PC-9 (cell line): ENCODE measurements at regions not wholly inside any gene's neighbourhood (a gene's known extent, or its start where the extent isn't known, plus 50 kb on each side); places are given as distances from the start of the nearest gene placed in this dataset.
A peak's percentile ranks its signal among the peaks of the same experiment; 100 is the strongest.

Experiments
- BruUV-seq: library from RNA; stranded (reverse); fragments of 400-500 nt; replicated peaks from 2 replicates; lab custom pipeline; 2021; lab: Mats Ljungman, UMichigan
- CTCF ChIA-PET: fragments of 300-600 bp; sonication (Branson Sonifier 250); formaldehyde crosslinking; loops from one replicate; lab custom pipeline; 2022; ENCODE audit warnings: antibody characterized with exemption; lab: Charles Lee
- POLR2A ChIA-PET: fragments of 300-600 bp; sonication (Branson Sonifier 250); formaldehyde crosslinking; loops from one replicate; lab custom pipeline; 2022; ENCODE audit warnings: antibody characterized with exemption; ENCODE audit not compliant: unreplicated experiment; lab: Charles Lee
- DNase-seq, 2 experiments: peaks; one replicate each; pipeline versions ENCODE4 v3.0.0 to v3.0.0-alpha.2; 2015 to 2022; ENCODE audit warnings: mixed read lengths in 1 of 2
- H2AFZ ChIP-seq: fragments of 200-600 bp; sonication (generic); 2 replicates; pipeline ENCODE4 v1.8.1; 2017; ENCODE audit warnings: antibody characterized with exemption
- H3F3A ChIP-seq: fragments of 200-600 bp; sonication (generic); 2 replicates; pipeline ENCODE4 v1.8.1; 2017; ENCODE audit warnings: antibody characterized with exemption, mild to moderate bottlenecking, low read depth; ENCODE audit not compliant: insufficient read depth
- H3K27ac ChIP-seq: fragments of 200-600 bp; sonication (generic); 2 replicates; pipeline ENCODE4 v1.6.1; 2016; ENCODE audit warnings: mixed run types
- H3K27me3 ChIP-seq: fragments of 200-600 bp; sonication (generic); 2 replicates; pipeline ENCODE4 v1.6.1; 2016; ENCODE audit warnings: low read depth, mixed run types; ENCODE audit not compliant: insufficient read depth
- H3K36me3 ChIP-seq: fragments of 200-600 bp; sonication (generic); 2 replicates; pipeline ENCODE4 v1.6.1; 2016; ENCODE audit warnings: low read depth, mixed run types
- H3K4me1 ChIP-seq: fragments of 200-600 bp; sonication (generic); replicated peaks from 2 replicates; pipeline ENCODE4 v1.6.1; 2016; ENCODE audit warnings: mixed run types; ENCODE audit not compliant: insufficient read depth
- H3K4me2 ChIP-seq: fragments of 200-600 bp; sonication (generic); 2 replicates; pipeline ENCODE4 v1.6.1; 2017; ENCODE audit warnings: mixed run types
- H3K4me3 ChIP-seq: fragments of 200-600 bp; sonication (generic); 2 replicates; pipeline ENCODE4 v1.6.1; 2016; ENCODE audit warnings: mixed run types
- H3K79me2 ChIP-seq: fragments of 200-600 bp; sonication (generic); 2 replicates; pipeline ENCODE4 v1.6.1; 2017; ENCODE audit warnings: low read depth, mixed run types
- H3K9me2 ChIP-seq: fragments of 200-600 bp; sonication (generic); 2 replicates; pipeline ENCODE4 v1.8.1; 2017; ENCODE audit warnings: mild to moderate bottlenecking; ENCODE audit not compliant: insufficient read depth
- H3K9me3 ChIP-seq: fragments of 200-600 bp; sonication (generic); 2 replicates; pipeline ENCODE4 v1.8.1; 2016; ENCODE audit warnings: low read depth; ENCODE audit not compliant: insufficient read depth
- H4K20me1 ChIP-seq: fragments of 200-600 bp; sonication (generic); 2 replicates; pipeline ENCODE4 v1.8.1; 2017; ENCODE audit not compliant: insufficient read depth
- CTCF ChIP-seq: fragments of 200-600 bp; sonication (generic); conservative IDR thresholded peaks from 2 replicates; pipeline ENCODE4 v1.6.1; 2017; ENCODE audit warnings: mixed run types, antibody characterized with exemption, mild to moderate bottlenecking, moderate library complexity
- EZH2 ChIP-seq: fragments of 200-600 bp; sonication (generic); IDR thresholded peaks from 2 replicates; pipeline ENCODE4 v1.8.0; 2017; ENCODE audit warnings: antibody characterized with exemption, low read depth
- intact Hi-C: fragments of 100-400 bp; cut with micrococcal nuclease; formaldehyde crosslinking; loops from one replicate; pipeline ENCODE4 v1.10.0; 2022; ENCODE audit not compliant: unreplicated experiment

- Histone ChIP-seq H3K27me3 (no peaks in the 10 kb centered on the region), H3F3A (peaks cover 45% of the 10 kb centered on the region), H3K4me2 (peak overlapping the region; percentile 65), H3K9me2 (no peaks in the 10 kb centered on the region), H3K36me3 (no peaks in the 10 kb centered on the region), H3K27ac (peak overlapping the region; percentile 95), H3K4me1 (peaks cover 53% of the 10 kb centered on the region), H3K9me3 (peaks cover 35% of the 10 kb centered on the region; the same call in 1 of the 2 replicates), H2AFZ (peak overlapping the region; percentile 39; the same call in 1 of the 2 replicates), H3K79me2 (no peaks in the 10 kb centered on the region), H4K20me1 (no peaks in the 10 kb centered on the region), H3K4me3 (peak overlapping the region; percentile 28; the same call in 1 of the 2 replicates)
- POLR2A ChIA-PET = interaction anchor here (0.6 kb wide), 3 partner anchors 47 to 398 kb away, joined by 3 to 5 read pairs (median 4); no protein-coding TSS in a partner anchor
- intact Hi-C loops = no loop called here
- CTCF ChIA-PET = no interaction called here
- DNase-seq = peak; percentile 25 to 98
- BruUV-seq = no TSS peak
- no peak for TF ChIP-seq EZH2
- TF ChIP-seq CTCF = no peak
Measured at GRCh38 chr3:171936191-171936841, 93.2 kb downstream of the TMEM212 start.

- ChIA-PET CTCF (no interaction called here), POLR2A (interaction anchor here (0.6 kb wide), 1 partner anchor 14 kb away, joined by 4 read pairs; no protein-coding TSS in a partner anchor)
- H2AFZ ChIP-seq = no peak overlapping the region
- intact Hi-C loops = no loop called here
- BruUV-seq = no TSS peak
- no peak overlapping the region for H3K27ac ChIP-seq
- H3K4me3 ChIP-seq = no peak overlapping the region
- no peaks in the 10 kb centered on the region for H3K27me3 ChIP-seq
- peaks cover 38% of the 10 kb centered on the region for H3K9me3 ChIP-seq
- DNase-seq = no peak
- no peak for TF ChIP-seq EZH2
- TF ChIP-seq CTCF = no peak
- peaks cover 52% of the 10 kb centered on the region for H3F3A ChIP-seq
- no peaks in the 10 kb centered on the region for H3K9me2 ChIP-seq
- H3K4me2 ChIP-seq = no peak overlapping the region
- no peaks in the 10 kb centered on the region for H3K36me3 ChIP-seq
- no peaks in the 10 kb centered on the region for H4K20me1 ChIP-seq
- H3K79me2 ChIP-seq = no peaks in the 10 kb centered on the region
- H3K4me1 ChIP-seq = peaks cover 59% of the 10 kb centered on the region
Measured at GRCh38 chr3:171939578-171939977, 96.4 kb downstream of the TMEM212 start.

- no peak for TF ChIP-seq CTCF
- TF ChIP-seq EZH2 = no peak
- H3K36me3 ChIP-seq = no peaks in the 10 kb centered on the region
- H3F3A ChIP-seq = peaks cover 52% of the 10 kb centered on the region
- H3K27me3 ChIP-seq = no peaks in the 10 kb centered on the region
- no peak overlapping the region for H2AFZ ChIP-seq
- H3K27ac ChIP-seq = no peak overlapping the region
- H3K9me3 ChIP-seq = peaks cover 35% of the 10 kb centered on the region
- no peak overlapping the region for H3K4me2 ChIP-seq
- no peaks in the 10 kb centered on the region for H4K20me1 ChIP-seq
- H3K4me1 ChIP-seq = peaks cover 59% of the 10 kb centered on the region
- intact Hi-C loops = no loop called here
- H3K9me2 ChIP-seq = no peaks in the 10 kb centered on the region
- ChIA-PET CTCF (no interaction called here), POLR2A (no interaction called here)
- DNase-seq = no peak
- no peaks in the 10 kb centered on the region for H3K79me2 ChIP-seq
- H3K4me3 ChIP-seq = no peak overlapping the region
- no TSS peak for BruUV-seq
Measured at GRCh38 chr3:171940151-171940649, 97.1 kb downstream of the TMEM212 start.
